22Rv1 (cell line): ENCODE measurements at regions not wholly inside any gene's neighbourhood (a gene's known extent, or its start where the extent isn't known, plus 50 kb on each side); places are given as distances from the start of the nearest gene placed in this dataset.
"Not testable (repeated sequence)": the region's sequence is repeated elsewhere in the genome, so short reads cannot be mapped to it uniquely, and the experiment has no call there.

Experiments used
- CTCF ChIP-seq: fragments of 450-650 bp; IDR thresholded peaks from 2 replicates; pipeline ENCODE4 v1.5.1; 2017; ENCODE audit warnings: mild to moderate bottlenecking
- ZFX ChIP-seq: fragments of 450-650 bp; IDR thresholded peaks from 2 replicates; pipeline ENCODE4 v1.6.1; 2017; ENCODE audit warnings: antibody characterized with exemption, borderline replicate concordance

GRCh38 chr16:29234536-29235275 lies 171.8 kb downstream of the NPIPB11 start:
- not testable (repeated sequence) for TF ChIP-seq CTCF, ZFX
